Osteocyte (in vitro differentiated cells): ENCODE measurements at regions not wholly inside any gene's neighbourhood (a gene's known extent, or its start where the extent isn't known, plus 50 kb on each side); places are given as distances from the start of the nearest gene placed in this dataset.
A peak's percentile ranks its signal among the peaks of the same experiment; 100 is the strongest.

Experiments
- DNase-seq: peaks from one replicate; pipeline ENCODE4 v3.0.0; 2021; ENCODE audit warnings: mixed read lengths; ENCODE audit not compliant: unreplicated experiment; ENCODE audit errors: extremely low spot score
- H3K27ac Mint-ChIP-seq: one replicate; pipeline ENCODE4 v1.8.0; 2021; ENCODE audit warnings: mild to moderate bottlenecking, mixed read lengths; ENCODE audit not compliant: unreplicated experiment
- H3K27me3 Mint-ChIP-seq: one replicate; pipeline ENCODE4 v1.8.0; 2021; ENCODE audit warnings: mixed read lengths; ENCODE audit not compliant: unreplicated experiment
- H3K36me3 Mint-ChIP-seq: one replicate; pipeline ENCODE4 v1.8.0; 2021; ENCODE audit warnings: mixed read lengths; ENCODE audit not compliant: unreplicated experiment
- H3K4me1 Mint-ChIP-seq: one replicate; pipeline ENCODE4 v1.8.0; 2021; ENCODE audit warnings: mixed read lengths; ENCODE audit not compliant: unreplicated experiment
- H3K4me3 Mint-ChIP-seq: one replicate; pipeline ENCODE4 v1.8.0; 2021; ENCODE audit warnings: mild to moderate bottlenecking, moderate library complexity, mixed read lengths; ENCODE audit not compliant: unreplicated experiment
- H3K9me3 Mint-ChIP-seq: one replicate; pipeline ENCODE4 v1.8.0; 2021; ENCODE audit warnings: mixed read lengths; ENCODE audit not compliant: unreplicated experiment
- CTCF ChIP-seq: fragments of 200-600 bp; sonication (generic); IDR thresholded peaks from 2 replicates; pipeline ENCODE4 v1.5.0; 2021; ENCODE audit warnings: antibody characterized with exemption, mild to moderate bottlenecking, moderate library complexity

DNA sequence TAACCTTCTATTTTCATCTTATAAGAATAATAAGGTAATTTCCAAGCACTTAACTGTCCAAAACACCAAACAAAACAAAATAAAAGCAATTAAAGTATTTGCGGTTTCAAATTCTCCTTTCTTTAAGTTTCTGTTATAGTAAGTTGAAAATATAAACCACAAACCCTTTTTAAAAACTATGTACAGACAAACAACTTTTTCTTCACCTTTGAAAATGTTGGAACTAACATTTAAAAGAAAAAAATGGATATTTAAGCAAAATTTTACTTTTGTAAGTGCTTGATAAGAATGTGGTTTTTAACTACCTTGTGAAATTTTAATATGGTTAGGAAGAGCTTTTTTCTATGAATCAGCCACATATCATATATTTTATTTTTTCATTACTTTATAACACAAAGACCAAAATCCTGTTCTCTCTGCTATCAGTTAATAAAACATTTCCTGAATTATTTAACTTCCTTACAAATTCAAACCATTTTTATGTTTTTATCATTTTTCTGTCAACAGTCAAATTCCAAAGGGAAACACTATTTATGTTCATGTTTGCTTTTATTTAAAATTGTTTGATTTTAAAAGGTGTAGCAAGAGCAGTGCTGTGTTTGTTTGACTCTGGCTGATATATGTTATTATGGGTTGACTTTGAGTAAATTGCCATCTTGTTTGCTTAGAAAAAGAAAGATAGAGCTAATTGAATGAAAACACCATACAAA is 554.1 kb upstream of the KLHL1 start:
- no peaks in the 10 kb centered on the region for H3K4me1 Mint-ChIP-seq
- DNase-seq = no peak
- H3K4me3 Mint-ChIP-seq = no peak overlapping the region
- no peaks in the 10 kb centered on the region for H3K36me3 Mint-ChIP-seq
- no peak for TF ChIP-seq CTCF
- H3K27ac Mint-ChIP-seq = no peak overlapping the region
- H3K27me3 Mint-ChIP-seq = peaks cover 18% of the 10 kb centered on the region
- no peaks in the 10 kb centered on the region for H3K9me3 Mint-ChIP-seq

- H3K36me3 Mint-ChIP-seq = peaks cover 3% of the 10 kb centered on the region
- no peak overlapping the region for H3K27ac Mint-ChIP-seq
- no peaks in the 10 kb centered on the region for H3K27me3 Mint-ChIP-seq
- no peak for DNase-seq
- TF ChIP-seq CTCF = no peak
- peaks cover 4% of the 10 kb centered on the region for H3K4me1 Mint-ChIP-seq
- H3K4me3 Mint-ChIP-seq = no peak overlapping the region
- peaks cover 10% of the 10 kb centered on the region for H3K9me3 Mint-ChIP-seq
Observed at GRCh38 chr13:70644052-70644451, 535.8 kb upstream of the KLHL1 start.

DNA sequence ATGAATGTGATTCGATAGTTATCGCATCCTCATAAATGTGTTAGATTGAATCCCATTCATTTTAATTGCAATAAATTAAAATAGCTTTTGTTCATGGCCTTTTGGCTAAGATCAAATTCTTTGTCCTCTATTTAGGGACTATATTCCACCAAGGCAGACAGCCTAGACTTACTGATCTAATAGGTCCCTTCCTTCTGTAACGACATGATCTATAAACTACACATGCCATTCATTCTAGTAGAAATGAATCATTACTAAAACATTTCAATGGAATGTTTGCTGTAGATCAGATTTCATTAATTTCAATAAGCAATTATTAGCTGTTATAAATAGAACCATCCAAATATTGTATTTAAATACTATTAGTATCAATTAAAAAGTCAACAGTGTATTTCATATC is 526.6 kb upstream of the KLHL1 start:
- TF ChIP-seq CTCF = no peak
- no peaks in the 10 kb centered on the region for H3K36me3 Mint-ChIP-seq

GRCh38 chr13:70630247-70630646 is 522.0 kb upstream of the KLHL1 start:
- DNase-seq = no peak
- Mint-ChIP-seq H3K4me3 (no peak overlapping the region), H3K27me3 (no peaks in the 10 kb centered on the region), H3K9me3 (no peaks in the 10 kb centered on the region), H3K4me1 (peaks cover 9% of the 10 kb centered on the region), H3K27ac (no peak overlapping the region), H3K36me3 (no peaks in the 10 kb centered on the region)
- TF ChIP-seq CTCF = no peak

More for the DNA sequence above, 526.6 kb upstream of the KLHL1 start:
- Mint-ChIP-seq H3K9me3 (peaks cover 4% of the 10 kb centered on the region), H3K4me3 (no peak overlapping the region), H3K27me3 (no peaks in the 10 kb centered on the region), H3K4me1 (peaks cover 3% of the 10 kb centered on the region), H3K27ac (no peak overlapping the region)
- no peak for DNase-seq

DNA sequence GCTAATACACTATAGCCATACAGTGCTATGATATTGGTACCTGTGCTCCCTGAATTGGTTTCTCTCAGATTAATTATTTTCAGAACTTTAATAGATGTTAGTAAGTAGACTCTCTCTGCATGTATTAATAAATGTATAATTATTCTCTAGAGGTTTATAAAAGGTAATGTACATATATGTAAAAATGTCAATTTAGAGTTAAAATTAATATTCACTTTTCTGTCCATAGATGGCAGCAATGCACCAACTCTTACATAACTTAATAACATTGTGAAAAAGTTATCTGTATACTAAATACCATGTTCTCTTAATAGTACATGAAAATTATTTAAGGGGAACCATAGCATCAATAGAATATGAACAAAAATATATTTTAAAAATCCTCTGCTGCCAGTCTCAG is 515.0 kb upstream of the KLHL1 start:
- H3K9me3 Mint-ChIP-seq = no peaks in the 10 kb centered on the region
- no peaks in the 10 kb centered on the region for H3K4me1 Mint-ChIP-seq
- H3K4me3 Mint-ChIP-seq = no peak overlapping the region
- H3K36me3 Mint-ChIP-seq = no peaks in the 10 kb centered on the region
- peaks cover 13% of the 10 kb centered on the region for H3K27me3 Mint-ChIP-seq
- no peak for DNase-seq
- peak; percentile 59 for TF ChIP-seq CTCF
- no peak overlapping the region for H3K27ac Mint-ChIP-seq
